HT1080 (cell line): ENCODE measurements at regions not wholly inside any gene's neighbourhood (a gene's known extent, or its start where the extent isn't known, plus 50 kb on each side); places are given as distances from the start of the nearest gene placed in this dataset.
A peak's percentile ranks its signal among the peaks of the same experiment; 100 is the strongest.
"Not testable (repeated sequence)": the region's sequence is repeated elsewhere in the genome, so short reads cannot be mapped to it uniquely, and the experiment has no call there.

Source experiments
- DNase-seq: peaks from one replicate; pipeline ENCODE4 v3.0.0-alpha.2; 2015; ENCODE audit warnings: low read depth

- no peak for DNase-seq
These were observed 233.9 kb downstream of the TLR4 start for GRCh38 chr9:117938086-117938485.

- no peak for DNase-seq
These were observed 234.7 kb downstream of the TLR4 start for GRCh38 chr9:117938896-117939295.

DNA sequence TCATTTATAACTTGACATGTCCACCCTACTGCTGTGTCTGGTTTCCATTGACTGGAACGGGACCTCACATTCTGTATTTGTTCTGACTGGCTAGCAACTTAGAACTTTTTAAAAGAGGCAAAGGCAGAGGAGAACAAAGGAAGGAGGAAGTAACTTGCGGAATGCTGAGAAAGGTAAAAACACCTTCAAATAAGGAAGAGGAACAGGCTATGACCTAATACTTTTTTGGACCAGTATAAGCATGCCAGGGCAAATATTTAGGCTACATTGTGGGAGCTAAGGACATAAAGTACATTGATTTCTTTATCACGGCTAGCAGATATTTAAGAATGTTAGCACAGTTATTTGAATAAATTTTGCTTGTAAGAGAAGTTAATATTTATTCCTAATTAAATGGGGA is 240.5 kb downstream of the TLR4 start:
- DNase-seq = not testable (repeated sequence)

- DNase-seq = no peak
These were observed 241.1 kb downstream of the TLR4 start for GRCh38 chr9:117945286-117945685.

DNA sequence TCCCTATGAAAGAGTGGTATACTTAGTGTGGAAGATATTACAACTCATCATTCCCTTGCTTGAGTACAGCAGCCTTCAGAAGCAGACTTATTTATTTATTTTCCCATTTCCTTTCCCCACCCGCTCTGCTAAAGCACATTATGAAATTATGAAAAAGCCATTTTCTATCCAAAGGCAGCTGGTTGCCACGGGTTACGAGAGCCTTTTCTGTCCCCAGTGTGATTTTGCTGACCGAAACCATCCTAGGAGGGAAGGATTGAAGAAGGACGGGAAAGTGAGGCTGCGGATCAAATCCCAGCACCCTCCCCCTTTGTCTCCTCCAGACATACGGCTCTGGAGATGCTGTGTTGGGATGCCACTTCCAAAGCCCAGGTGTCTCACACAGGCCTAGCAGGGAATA is 246.9 kb downstream of the TLR4 start:
- DNase-seq = no peak

DNA sequence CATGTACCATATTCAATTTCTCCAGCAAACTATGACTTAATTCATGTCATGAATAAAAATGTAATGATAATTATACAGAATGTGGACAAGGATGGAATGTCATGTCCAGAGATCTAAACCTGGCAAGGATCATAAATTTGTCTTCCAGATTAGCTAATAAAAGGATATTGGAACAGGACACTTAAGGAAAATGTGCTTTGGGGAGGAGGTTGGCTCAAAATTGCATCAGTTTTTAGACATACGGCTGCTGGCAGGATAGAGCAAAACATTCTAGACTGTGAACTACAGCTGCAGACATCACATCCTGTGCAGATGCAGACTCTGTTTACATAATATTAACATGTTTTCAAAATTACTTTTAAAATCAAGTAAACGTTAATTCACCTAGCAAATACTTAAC is 248.4 kb downstream of the TLR4 start:
- no peak for DNase-seq

GRCh38 chr9:117957267-117957666 is 253.1 kb downstream of the TLR4 start:
- peak; percentile 5 for DNase-seq

GRCh38 chr9:117958726-117959125 is 254.5 kb downstream of the TLR4 start:
- DNase-seq = no peak

GRCh38 chr9:117963493-117964090 is 259.4 kb downstream of the TLR4 start:
- DNase-seq = no peak

DNA sequence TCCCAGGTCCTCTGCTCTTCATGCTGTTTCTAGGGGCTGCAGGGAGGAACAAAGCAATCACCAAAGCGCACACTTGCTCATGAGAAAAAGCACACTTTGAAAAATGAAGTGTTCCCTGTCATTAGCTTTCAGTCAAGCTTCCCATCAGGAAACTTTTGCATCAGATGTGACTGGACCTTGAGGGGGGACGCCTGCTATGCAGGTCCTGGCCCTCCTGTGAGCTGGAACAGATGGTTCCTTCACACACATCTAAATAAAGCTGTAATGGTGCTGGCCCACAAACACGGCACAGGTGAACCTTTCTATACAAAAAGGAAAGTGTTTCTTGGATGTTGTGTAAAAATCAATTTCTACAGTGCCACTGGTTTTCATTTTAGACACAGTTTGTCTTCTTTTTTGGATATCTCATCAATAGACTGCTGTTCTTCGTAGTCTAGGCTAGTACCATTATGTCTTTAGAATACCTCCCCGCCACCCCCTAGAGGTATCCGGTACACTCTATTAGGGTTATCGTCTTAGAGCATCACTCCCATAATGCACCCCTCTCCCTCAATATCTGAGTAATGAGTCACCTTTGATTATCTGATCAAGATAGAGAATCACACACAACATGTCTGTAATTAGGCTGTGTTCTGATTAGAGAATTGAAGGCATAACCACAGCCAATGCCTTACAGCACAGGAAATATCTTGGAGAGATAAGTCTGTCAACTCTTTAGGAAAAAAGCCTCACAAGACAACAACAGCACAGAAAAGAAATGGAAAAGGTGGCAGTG is 266.3 kb downstream of the TLR4 start:
- no peak for DNase-seq

GRCh38 chr9:117974108-117974507 is 269.9 kb downstream of the TLR4 start:
- no peak for DNase-seq

DNA sequence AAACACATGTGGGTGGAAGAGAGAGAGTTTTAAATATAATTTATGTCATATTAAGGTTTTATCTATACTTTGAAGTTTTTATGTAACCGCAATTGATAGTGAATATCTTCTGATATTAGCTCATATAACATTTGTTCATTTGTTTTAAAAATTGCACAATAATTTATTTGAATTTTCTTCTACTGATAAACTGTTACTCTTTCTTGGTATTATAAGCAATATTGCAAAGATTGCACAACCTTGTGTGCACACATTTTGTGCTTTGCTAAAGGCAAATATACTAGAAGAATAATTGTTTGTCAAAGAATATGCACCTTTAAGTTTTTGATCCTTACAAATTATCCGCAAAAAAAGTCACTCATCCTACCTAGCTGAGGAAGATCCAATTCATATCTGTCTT is 275.7 kb downstream of the TLR4 start:
- DNase-seq = no peak

DNA sequence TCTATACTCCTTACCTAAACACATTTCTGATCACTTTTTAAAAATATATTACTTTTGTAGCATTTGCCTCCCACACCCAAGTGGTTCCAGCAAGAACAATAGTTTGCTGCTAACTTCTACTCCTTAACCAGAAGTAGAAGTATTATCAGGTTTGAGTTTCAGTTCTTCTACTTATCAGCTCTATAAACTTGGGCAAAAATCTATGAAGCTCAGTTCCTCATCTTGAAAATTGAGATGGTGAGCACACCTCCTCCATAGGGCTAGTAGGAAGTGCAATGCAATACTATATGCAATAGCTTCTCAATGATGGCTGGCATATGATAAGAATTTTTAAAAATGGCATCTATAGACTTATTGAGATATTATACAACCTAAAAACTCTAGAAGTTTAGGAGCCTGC is 283.7 kb downstream of the TLR4 start:
- DNase-seq = no peak

DNA sequence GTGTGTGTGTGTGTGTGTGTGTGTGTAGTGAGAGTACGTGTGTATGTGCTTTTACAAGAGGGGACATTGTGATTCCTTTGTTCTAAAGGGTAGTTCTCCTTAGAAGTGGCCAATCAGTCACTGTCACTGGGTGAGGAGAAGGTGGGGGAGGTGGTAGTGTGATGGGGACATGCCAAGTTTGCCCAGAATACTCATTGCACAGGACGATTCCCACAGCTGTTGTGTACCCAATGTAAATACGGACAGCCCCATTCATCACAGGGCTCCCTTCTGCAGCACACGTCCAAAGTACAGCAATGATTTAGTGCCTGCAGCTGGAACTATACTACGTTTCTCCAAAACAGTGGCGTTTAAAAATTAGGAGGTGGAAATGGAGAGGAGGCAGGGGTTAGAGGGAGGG is 287.8 kb downstream of the TLR4 start:
- DNase-seq = no peak

- no peak for DNase-seq
These were observed 296.4 kb downstream of the TLR4 start for GRCh38 chr9:118000581-118000980.

DNA sequence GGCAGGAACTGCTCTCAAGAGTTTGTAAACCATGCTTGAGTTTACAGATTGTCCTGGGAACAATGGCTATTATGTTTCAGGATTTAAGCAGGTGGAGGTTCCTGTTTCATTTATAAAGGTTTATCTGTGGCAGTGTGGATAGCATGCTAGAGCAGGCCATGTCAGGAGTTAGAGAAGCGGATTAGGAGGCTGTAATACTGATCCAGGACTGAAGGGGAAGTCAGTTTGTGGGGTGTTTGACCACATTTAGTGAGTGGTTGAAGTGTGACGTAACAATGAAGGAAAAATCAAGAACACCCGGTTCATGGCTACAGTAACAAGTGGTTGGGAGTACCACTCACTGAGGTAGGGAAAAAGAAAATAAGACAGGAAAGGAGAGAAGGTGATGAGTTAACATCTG is 299.0 kb downstream of the TLR4 start:
- DNase-seq = no peak

DNA sequence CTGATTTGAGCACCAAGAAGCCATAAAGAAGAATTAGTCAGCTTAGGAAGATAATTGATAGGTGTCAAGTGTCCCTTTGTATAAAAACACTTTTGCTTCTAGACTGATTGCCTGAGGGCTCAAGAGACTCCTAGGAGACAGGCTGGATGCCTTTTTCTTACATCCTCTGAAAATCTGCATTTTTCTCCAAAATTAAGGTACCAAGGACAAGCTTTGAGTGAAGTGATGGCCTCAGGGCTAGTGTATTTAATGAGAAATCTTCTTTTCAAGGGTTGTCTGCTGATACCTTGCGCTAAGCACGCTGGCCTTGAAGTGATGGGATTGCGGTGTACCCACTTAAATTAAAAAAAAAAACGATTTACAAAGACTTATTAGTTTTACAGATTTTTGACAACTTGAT is 304.0 kb downstream of the TLR4 start:
- DNase-seq = no peak

DNA sequence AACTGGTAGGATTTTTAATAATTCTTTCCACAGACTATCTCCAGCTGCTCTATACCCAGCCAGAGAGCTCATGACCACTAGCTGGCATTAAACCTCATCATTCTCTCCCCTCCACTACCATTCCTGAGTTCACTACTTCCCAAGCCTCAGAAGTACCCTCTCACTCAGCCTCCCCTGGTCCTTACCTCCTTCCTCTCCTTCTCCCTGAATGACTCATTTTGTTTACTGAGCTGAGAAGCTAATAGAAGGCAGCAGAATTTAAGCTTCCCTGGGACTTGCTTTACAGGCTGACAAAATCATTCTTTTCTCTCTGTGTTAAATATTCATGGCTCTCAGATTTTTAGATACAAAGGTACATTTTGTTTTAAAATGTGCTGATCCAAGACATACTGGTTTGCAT is 305.4 kb downstream of the TLR4 start:
- DNase-seq = no peak

GRCh38 chr9:118017607-118018122 is 313.5 kb downstream of the TLR4 start:
- DNase-seq = no peak

- peak; percentile 16 for DNase-seq
These were observed 319.4 kb downstream of the TLR4 start for GRCh38 chr9:118023644-118024043.

- no peak for DNase-seq
These were observed 324.0 kb downstream of the TLR4 start for GRCh38 chr9:118028225-118028624.

- DNase-seq = no peak
These were observed 325.2 kb downstream of the TLR4 start for GRCh38 chr9:118029425-118029824.

- no peak for DNase-seq
These were observed 330.5 kb downstream of the TLR4 start for GRCh38 chr9:118034701-118035100.
